ENCODE measurements at regions not wholly inside any gene's neighbourhood (a gene's known extent, or its start where the extent isn't known, plus 50 kb on each side); places are given as distances from the start of the nearest gene placed in this dataset.

DNA sequence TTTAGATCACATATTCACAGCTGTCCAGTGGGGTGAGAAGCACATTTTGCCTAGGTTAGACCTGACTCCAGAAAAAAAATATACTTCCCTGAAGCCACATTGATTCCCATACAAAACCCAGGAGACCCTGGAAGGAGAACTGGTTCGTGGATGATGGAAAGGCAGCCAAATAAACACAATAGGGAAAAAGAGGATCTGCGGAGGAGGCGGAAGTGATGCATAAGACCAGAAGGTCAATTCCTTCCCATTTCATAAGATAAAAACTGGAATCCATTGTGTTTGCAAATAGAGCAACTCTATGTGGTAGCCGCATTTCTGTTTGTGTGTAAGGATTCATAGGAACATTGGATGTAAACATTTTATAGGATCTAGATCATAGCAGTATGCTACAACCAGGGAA, 781.9 kb upstream of the GRM7 start:
- TF ChIP-seq, protein P1, sequence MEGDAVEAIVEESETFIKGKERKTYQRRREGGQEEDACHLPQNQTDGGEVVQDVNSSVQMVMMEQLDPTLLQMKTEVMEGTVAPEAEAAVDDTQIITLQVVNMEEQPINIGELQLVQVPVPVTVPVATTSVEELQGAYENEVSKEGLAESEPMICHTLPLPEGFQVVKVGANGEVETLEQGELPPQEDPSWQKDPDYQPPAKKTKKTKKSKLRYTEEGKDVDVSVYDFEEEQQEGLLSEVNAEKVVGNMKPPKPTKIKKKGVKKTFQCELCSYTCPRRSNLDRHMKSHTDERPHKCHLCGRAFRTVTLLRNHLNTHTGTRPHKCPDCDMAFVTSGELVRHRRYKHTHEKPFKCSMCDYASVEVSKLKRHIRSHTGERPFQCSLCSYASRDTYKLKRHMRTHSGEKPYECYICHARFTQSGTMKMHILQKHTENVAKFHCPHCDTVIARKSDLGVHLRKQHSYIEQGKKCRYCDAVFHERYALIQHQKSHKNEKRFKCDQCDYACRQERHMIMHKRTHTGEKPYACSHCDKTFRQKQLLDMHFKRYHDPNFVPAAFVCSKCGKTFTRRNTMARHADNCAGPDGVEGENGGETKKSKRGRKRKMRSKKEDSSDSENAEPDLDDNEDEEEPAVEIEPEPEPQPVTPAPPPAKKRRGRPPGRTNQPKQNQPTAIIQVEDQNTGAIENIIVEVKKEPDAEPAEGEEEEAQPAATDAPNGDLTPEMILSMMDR (conservative IDR thresholded peaks at IDR 0.05) = no peak
- TF ChIP-seq EZH2 (IDR thresholded peaks at IDR 0.05; ENCODE audit: low read depth) = no peak
